HPDE6-E6E7 (cell line): ENCODE measurements at regions not wholly inside any gene's neighbourhood (a gene's known extent, or its start where the extent isn't known, plus 50 kb on each side); places are given as distances from the start of the nearest gene placed in this dataset.
"Not testable (repeated sequence)": the region's sequence is repeated elsewhere in the genome, so short reads cannot be mapped to it uniquely, and the experiment has no call there.

ENCODE experiments used
- DNase-seq: peaks from one replicate; pipeline ENCODE4 v3.0.0; 2011; ENCODE audit warnings: missing footprints; ENCODE audit errors: extremely low spot score

DNA sequence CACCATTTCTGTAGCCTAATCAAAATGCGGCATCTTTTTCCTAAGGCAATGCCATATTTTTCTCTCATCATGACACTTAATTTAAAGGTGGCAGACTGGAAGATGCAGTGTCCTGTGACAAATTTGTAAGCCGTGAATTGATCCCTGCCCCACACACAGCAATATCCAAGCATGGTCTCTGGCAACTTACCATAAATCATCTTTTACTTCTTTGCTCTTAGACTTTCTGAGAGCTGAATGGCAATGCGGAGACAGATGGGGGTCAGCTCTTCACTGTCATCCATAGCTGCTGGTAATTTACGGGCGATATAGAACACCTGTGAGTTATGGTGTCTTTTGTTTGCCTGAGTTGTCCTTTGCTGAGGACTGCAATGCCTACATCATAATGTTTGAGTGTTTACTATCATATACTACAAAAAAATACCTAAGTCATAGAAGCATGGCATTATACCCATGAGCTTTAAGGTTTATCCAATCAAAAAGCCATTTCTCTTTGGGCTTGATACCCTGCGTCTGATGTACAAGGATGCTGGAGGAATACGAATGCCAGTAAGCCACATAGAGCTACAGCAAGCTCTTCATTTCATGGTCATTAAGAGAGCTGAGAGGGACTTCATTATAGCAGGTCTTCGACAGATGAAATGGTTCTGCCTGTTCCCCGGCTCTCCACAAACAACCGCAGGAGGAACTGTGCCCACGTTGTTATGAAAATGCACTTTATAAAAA, 148.1 kb downstream of the TRIML1 start:
- no peak for DNase-seq

DNA sequence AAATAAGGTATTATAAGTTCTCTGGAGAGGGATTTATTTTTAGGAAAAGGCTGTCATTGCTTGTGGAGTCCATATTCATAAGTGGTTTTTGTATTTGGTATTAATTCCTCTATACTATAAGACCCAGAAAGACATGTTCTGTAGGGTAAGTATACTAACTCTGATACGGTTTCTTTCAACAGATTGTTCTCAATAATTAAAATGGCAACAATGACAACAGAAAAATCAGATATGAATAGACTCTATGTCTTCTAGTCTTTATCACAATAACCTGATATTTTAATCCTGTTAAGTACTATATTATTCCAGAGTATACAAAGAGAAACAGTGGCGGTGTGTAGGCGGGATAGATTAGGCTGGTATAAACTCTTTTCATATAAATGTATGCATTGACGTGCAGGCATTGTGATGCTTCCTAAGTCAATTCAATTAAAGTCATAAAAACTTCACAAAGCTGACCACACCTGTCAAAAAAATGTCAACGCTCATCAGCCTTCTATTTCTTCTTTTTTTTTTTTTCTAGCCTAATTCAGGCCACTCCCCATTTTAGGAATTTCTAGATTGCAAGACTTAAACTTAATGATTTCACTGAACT, 150.4 kb downstream of the TRIML1 start:
- no peak for DNase-seq

DNA sequence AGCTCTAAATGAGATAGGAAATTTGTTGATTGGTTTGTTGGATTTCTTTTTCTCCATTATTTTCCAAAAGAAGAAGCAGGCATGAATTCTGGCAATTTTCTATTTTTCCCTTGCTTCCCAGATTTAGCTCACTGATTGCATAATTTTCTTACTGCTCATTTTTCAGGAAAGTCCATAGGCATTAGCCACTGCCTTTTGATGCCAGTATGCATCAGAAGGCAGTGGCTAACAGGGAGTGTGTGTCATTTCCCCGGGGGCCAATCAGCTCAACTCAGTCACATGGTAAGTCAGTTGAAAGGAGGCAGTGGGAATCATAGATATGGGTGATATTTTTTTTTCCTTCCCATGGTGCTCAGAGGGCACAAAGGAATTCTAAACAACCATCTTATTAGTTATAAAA, 156.7 kb downstream of the TRIML1 start:
- no peak for DNase-seq

DNA sequence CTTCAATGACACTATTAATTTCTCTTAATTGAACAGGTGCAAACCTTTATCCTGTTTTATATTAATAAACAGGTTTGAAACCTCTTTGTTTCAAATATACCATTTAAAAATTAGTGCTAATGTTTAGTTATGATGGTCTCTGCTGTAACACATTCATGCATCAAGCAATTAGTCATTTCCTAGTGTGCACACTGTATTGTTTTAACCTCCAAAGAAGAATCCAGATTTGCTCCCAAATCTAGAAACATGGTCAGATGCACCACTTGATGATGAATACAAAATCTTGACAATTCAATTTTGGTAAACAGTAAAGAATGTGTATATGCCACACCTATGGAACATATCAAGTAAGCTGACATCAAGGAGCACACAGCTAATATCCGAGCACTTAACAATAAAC, 157.1 kb downstream of the TRIML1 start:
- DNase-seq = no peak

DNA sequence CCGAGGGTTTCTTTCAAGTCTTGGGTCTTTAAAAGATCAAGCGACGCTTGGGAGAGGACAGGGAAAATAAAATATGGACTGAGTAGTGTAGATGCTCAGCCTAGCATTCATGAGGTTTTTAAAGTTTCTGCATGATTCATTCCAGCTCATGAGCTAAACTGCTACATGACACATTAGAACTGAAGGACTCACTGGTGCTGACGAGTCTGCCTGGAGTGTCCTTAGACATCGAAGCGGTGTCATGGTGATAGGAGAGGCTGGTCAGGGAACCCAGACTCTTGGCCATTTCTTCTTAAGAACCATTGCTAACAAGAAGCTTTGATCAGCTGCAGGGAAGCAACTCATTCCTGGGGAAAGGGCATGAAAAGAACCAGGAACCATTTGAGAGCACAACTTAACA, 158.6 kb downstream of the TRIML1 start:
- DNase-seq = peak; percentile 22

DNA sequence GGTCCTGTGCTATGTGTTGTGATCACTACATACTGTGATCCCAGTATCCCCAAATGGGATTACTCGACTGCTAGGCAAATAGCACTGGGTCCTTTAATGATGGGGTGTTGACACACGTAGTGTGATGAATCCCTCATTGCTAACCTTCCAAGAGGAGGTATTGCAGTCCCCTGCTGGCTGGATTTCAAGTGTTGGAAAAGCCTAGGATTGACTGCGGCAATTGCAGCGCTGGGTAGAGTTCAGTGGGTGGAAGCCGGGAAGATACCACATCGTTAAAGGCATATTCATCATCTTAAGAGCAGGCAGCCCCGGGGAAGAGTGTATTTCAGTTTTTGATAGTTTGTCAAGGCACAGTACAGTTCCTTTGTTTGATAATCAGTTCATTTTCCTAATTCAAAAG, 159.9 kb downstream of the TRIML1 start:
- no peak for DNase-seq

DNA sequence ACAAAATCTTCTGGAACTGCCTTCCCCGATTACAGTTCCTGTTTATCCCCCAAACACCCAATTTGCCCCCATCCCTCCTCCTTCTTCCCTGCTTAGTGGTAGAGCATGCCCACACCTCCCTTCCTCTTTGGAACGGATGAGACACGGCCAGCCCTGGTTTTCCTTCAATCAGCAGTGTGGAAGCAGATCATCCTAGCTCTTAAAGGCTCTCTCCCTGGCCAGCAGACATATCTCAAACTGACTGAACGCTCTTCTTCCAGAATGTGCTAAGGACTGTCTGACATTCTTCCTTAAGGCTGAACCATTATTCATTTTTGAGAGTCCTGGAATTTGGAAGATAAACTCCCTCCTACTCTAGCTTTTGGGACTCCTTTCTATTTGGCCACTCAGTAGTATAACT, 161.1 kb downstream of the TRIML1 start:
- DNase-seq = no peak

DNA sequence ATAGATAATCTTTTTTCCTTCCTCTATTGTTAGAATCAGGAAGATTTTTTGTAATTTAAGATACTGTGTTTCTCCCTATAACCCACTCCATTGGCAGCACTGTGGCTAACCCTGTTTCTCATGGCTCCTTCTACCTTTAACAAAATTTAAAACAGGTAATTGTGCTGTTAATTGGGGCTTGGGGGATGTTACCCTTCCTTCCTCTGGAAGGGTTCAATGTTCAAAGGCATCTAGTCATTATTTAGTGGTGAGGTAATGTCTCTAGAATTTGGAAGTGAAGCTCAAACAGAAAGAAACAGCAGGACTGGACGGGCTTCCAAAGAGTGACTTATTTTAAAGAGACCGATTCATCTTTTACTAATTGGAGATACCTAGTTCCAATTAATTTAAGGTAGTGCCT, 166.4 kb downstream of the TRIML1 start:
- DNase-seq = no peak

DNA sequence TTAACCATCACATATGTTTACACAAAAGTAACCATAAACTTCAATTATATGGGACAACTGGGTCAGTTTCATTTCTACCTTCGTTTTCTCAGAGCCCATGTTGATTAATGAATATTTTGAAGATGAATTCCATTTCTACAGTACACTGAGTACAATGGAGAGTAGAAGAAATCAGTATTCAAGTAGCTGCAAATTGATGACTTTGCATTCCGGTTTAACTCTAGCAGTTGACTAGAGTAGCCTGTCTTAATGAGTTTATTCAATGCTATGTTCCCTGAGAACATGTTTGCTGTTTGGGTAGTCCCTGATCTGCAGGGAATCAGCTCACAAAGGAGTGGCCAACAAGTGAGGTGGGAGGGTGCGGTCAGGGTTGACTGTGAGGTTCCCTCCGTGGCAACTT, 168.3 kb downstream of the TRIML1 start:
- no peak for DNase-seq

DNA sequence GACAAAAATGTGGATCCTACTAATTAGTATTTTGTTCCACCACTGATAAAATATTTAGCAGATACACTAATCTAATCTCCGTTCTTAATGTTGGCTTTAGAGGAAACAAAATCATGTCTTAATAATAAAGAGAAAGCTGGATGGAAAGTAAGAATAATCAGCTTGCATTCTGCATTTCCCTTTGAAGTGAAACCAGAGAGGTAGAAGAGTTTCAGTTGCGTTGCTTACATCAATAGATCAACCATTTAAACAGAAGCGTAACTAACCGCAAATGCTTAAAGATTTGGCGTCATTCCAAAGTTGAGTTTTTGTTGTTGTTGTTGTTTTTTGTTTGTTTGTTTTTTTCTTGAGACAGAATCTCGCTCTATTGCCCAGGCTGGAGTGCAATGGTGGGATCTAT, 168.9 kb downstream of the TRIML1 start:
- no peak for DNase-seq

DNA sequence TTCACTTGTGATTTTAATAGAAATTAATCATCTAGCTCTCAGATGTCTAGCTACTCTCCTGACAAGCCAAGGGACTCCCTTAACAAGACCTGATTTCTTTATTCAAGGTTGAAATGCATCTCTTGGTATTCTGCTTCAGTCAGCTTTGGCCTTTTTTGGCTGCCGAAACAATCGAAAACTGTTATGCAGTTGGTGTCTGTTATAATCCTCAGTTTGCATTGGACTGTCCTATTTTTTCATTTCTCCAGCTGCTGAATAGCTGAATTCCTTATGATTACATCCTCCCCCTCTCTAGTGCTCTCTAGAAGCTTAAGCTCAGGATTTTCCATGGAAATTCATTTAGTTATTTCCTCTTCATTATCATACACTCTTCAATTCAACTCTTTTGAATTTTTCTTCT, 177.2 kb downstream of the TRIML1 start:
- no peak for DNase-seq

DNA sequence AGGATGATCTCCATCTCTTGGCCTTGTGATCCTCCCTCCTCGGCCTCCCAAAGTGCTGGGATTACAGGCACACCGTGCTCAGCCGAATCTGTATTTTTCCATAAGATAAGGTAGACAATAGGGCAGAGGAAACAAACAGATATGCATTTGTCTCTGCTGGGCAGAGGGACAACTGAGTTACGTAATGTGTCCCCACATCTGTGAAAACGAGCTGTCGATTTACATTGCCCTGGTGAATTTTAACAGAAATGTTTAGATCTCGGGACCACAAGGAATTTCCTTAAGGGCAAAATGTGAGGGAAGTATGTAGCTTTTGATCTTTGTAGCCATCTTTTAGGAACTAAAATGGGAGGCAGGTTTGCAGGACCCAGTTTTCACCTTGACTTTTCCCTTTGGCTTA, 189.7 kb downstream of the TRIML1 start:
- no peak for DNase-seq

DNA sequence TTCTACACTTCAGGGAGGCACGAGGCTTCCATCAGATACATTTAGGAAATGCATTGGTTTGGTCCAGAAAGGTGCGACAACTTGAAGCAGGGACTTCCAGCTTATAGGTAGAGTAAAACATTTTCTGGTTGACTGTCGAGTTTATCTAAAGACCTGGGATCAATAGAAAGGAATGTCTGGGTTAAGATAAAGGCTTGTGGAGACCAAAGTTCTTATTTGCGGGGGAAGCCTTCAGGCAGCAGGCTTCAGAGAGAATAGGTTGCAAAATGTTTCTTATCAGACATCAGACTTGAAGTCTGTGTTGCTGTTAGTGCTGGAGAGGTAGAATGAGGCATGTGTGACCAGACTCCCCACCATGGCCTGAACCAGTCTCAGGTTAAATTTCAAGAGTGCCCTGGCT, 190.3 kb downstream of the TRIML1 start:
- DNase-seq = no peak

DNA sequence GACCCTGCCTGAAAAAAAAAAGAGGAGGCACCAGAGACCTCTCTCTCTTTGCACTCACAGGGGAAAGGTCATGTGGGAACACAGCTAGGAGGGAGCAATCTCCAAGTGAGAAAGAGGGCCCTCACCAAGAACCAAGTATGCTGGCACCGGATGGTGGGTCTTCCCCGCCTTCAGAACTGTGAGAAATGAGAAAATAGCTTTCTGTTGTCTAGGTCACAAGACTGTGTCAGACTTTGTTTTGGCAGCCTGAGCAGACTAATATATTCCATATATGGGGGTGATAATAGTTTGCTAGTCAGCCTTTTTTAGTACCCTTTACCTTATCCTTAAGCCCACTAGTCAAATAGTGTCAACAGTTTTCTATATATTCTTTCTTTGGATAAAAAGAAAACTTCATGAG, 193.0 kb downstream of the TRIML1 start:
- no peak for DNase-seq

DNA sequence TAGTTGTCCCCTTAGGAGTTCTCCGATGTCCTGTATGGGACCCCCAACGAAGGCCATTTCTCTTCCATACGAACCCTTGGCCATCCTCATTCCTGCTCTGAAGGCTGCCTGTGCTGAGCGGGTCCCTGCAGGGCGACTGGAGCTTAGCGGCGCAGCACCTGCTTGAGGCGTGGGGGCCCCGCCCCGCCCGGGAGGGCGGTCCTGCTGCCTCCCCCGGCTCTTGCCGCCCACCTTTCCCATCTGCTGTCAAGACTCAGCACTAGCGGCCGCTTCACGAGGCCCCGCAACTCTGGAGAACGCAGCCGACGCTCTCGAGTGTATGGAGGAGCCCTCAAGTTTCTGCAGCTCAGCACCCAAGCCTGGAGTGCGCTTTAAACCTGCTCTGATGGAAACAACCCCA, 197.7 kb downstream of the TRIML1 start:
- DNase-seq = no peak

DNA sequence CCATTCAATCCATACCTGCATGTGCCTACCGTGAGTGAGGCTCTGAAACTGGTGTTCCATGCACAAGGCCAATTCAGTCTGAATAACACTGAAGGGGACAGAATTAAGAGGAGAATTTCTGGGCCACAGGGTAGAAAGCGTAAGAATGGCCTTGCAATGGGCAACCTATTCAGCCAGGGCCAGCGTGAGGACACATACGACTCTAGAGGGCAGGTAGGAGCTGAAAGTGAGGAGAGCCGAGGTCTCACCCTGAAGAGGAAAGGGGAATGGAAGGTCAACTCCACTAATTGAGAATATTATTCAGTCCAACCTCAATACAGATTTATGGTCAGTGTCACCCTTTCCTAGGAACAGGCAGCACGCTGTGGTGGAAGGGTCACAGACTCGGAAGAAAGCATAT, 202.2 kb downstream of the TRIML1 start:
- no peak for DNase-seq

DNA sequence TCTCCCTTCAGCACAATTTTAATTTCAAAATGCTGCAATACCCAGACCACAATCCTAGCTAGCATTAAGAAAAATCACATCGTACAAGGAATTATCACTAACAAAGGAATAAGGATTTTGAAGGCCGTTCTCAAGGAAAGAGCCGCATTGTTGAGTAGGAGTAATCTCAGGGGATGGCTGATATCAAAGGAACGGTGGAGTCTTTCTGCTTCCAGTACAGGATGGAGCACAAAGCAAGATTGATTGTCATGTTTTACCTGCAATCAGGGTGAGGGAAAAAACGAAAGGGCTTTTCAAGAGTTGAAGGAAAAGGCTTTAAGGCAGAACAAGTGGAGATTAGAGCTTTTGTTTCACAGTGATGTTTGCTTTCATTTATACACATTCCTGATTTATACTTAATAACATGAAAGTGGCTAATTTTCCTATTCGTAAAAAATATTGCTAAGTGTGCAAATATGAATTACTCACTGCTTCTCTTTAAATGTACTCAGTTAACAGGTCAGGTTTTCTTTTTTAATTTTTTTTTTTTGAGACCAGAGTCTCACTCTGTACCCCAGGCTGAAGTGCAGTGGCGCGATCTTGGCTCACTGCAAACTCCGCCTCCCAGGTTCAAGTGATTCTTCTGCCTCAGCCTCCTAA, 207.0 kb downstream of the TRIML1 start:
- DNase-seq = no peak

DNA sequence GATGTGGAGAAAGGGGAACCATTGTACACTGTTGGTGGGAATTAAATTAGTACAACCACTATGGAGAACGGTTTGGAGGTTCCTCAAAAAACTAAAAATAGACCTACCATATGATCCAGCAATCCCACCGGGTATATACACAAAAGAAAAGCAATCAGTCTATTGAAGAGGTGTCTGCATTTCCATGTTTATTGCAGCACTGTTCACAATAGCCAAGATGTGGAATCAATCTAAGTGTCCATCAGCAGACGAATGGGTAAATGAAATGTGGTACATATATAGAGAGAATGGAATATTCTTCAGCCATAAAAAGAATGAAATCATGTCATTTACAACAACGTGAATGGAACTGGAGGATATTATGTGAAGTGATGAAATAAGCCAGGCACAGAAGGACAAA, 208.1 kb downstream of the TRIML1 start:
- DNase-seq = no peak

DNA sequence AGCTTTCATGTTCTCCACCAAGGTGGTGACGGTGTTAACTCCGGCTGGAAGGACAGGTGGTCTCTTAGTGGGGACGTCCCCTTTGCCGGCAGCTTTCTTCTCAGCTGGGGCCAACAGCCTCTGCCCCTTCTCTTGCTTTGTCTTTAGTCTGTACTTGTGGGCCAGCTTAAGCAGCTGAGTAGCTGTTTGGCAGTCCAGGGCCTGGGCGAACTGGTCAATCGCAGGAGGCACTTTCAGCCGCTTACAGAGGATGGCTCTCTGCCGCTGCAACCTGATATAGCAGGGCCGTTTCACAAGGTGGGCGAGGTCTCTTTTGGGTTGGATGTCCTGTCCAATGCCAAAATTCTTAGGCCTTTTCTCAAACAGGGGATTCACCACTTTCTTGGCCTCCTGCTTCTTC, 210.3 kb downstream of the TRIML1 start:
- not testable (repeated sequence) for DNase-seq

DNA sequence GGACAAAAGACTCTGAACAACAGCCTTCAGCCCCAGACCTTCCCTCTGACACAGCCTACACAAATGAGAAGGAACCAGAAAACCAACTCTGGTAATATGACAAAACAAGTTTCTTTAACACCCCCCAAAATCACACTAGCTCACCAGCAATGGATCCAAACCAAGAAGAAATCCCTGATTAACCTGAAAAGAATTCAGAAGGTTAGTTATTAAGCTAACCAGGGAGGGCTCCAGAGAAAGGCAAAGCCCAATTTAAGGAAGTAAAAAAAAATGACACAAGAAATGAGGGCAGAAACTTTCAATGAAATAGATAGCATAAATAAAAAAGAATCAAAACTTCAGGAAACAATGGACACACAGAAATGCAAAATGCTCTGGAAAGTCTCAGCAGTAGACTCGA, 224.0 kb downstream of the TRIML1 start:
- no peak for DNase-seq

DNA sequence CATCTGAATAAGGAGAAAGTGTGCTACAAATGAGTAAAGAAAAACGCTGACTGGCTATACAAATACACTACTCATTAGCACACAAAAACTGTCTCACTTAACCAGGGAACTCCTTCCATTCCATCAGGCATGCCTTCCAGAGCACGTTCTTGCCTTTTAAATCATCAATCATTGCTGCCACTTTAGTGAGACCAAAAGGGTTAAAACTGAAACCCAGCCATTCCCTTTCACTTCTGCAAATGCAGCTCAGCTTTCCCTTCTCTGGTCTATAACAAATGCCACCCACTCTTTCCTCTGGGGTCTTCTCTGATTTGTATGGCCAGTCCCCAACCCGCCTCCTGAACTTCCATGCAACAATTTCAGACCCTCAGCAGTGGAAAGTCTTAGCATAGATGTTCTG, 231.5 kb downstream of the TRIML1 start:
- no peak for DNase-seq

DNA sequence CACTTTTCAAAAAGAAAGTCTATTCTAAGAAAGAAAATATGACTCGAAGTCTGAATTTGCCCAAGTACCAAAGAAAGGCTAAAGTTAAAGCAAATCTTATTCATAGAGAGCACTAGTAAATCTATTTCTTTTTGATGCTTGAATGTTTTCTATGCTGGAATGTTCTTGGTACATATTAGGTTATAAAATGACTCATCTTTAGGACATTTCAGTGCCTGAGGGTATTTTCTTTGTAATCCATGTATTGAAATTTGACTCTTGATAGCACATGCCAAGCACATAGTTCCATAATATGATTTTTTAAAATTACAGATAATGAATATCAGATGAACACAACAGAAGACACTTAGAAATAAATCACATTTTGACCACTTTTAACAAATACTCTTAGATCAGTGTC, 232.8 kb downstream of the TRIML1 start:
- DNase-seq = peak; percentile 6

DNA sequence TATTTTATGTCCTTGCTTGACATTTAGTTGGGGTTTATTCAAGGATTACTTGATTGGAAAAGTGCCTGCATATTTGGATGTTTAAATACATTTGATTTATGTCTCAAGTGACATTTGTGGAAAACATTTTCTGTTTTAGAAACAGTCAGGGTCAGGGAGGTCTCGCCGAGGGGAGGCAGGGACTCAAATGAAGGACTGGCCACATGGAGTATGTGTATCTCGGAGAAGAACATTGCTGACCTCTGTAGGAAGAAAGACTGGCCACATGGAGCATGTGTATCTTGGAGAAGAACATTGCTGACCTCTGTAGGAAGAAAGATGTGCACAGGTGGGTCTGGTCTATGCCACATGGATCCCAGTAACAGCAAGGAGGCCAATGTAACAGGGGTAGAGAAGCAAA, 233.6 kb downstream of the TRIML1 start:
- no peak for DNase-seq

DNA sequence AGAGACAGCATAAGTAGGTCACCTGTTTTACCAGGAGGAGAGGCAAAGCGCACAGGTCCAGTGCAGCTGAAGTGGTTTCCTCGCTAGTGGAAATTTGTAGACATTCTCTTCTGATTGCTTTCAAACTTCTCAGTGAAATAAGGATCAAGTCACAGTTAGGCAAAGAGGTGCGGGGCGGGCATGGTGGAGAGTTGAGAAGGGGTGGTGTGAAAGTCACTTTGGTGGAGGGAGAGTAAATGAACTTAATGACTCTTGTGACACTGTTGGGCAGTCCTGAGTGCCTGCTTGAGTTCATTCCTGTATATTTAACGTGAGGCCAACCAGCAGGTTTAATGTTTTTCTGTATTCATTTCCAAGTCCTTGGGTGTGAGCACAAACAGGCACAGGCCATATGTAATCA, 235.6 kb downstream of the TRIML1 start:
- DNase-seq = no peak
